NCI-H510A treated with DMSO at 0.1 percent for 48 hours (cell line): ENCODE measurements at regions not wholly inside any gene's neighbourhood (a gene's known extent, or its start where the extent isn't known, plus 50 kb on each side); places are given as distances from the start of the nearest gene placed in this dataset.

Experiments used
- DNase-seq: peaks from one replicate; lab custom pipeline; 2025; lab: John Stamatoyannopoulos, UW

GRCh38 chr1:37240897-37241296 is 206.6 kb upstream of the GRIK3 start:
- DNase-seq, result peak; percentile 98

DNA sequence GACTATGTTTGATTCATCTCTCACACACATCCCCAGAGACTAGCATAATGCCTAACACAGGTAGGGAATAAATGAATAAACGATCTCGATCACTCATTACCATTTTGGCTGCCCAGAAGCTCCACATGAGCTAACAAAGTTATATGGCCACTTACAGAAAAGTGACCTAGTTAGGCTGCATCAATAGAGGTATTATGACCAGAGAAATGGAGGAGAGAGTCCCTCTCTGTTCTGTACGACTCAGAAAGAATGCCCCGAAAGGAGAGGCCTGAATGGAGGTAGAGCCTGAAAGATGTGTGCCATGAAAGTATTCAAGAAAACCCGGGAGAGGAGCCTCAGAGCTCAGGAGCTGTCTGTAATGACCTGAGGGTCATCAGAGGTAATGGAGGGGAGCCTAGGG is 208.2 kb upstream of the GRIK3 start:
- no peak for DNase-seq

DNA sequence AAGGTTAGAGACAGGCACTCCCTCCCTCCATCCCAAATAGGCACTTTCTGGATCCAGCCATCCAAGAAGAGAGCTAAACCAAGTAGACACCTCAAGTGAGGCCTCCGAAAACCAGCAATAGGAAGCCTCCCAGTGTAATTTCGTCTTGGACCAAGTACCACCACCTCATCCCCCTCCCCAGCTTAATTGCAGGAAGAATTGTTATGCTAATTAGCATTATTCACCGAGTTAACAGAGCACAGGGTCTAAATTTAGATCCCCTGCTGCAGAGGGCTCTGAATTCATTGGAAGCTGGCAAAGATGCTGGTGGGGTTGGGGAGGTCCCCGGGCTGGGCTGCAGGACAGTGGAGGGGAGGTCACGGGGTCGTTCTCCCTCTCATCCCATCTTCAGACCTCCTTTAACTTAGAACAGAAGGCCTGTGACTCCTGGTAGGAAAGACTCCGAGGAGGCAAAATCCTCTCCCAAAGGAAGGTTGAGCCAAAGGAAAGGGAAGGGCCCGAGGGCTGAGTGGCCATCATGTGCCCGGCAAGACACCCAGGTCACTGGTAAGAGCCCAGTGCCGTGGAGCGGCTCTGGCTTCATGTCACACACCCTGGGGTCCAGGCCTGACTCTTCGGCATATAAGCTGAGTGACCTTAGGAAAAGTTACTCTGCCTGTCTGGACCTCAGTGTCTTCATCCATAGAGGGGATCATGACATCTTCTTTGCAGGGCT is 209.2 kb upstream of the GRIK3 start:
- no peak for DNase-seq

GRCh38 chr1:37244083-37244480 is 209.8 kb upstream of the GRIK3 start:
- no peak for DNase-seq

- no peak for DNase-seq
Measured at GRCh38 chr1:37244815-37245214, 210.5 kb upstream of the GRIK3 start.

DNA sequence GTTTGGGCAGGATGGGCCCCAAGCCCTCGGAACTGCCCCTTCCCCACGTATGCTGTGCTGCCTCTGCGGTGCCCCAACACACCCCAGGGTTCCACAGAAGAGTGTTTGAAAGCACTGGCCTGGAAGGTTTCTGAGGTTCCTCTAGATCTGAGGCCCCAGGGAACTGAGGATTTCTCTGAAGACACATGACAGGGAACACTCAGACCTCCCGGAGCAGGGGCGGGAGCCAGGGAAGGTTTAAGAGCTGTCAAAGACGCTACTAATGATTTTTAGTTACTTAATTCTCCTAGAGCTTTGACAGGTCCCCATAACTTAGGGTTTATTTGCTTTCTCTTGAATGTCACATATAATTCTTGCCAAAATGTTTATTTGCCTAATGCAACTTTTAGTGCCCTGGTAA is 212.3 kb upstream of the GRIK3 start:
- DNase-seq, result no peak

DNA sequence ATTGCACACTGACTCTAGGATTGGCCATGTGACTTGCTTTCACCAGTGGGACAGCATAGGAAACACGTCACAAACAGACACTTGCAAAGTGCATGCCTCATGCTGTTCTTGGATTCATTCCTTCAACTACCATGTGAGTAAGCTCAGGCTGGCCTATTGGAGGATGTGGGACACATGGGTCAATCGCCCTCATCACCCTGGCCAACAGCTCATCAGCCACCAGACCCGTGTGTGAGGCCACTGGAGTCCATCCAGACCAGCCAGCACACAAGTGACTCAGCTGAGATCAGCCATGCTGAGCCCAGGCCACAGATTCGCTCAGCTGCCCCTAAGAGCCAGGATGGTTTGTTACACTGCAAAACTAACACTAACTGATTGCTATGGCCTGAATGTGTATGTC is 216.1 kb upstream of the GRIK3 start:
- no peak for DNase-seq

- no peak for DNase-seq
Measured at GRCh38 chr1:37255136-37255795, 219.1 kb upstream of the ZC3H12A start.

DNA sequence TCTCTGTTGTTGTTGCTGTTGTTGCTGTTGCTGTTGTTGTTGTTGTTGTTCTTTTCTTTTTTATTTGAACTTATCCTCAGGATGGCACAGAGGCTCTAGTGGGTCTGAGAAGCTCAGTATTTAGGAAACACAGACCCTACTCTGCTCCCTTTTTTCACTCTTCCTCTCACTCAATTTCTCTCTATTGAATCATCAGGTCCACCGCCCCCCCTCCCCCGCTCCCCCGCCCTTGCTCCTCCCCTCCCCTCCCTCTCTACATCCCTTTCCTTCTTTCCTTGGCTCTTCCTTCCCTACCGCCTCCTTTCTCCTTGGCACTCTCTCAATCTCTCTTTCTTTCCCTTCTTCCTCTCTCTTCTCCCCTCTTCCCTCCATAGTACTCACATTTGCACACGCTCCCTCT is 218.5 kb upstream of the ZC3H12A start:
- DNase-seq, result no peak

- no peak for DNase-seq
Measured at GRCh38 chr1:37257646-37258045, 216.7 kb upstream of the ZC3H12A start.

DNA sequence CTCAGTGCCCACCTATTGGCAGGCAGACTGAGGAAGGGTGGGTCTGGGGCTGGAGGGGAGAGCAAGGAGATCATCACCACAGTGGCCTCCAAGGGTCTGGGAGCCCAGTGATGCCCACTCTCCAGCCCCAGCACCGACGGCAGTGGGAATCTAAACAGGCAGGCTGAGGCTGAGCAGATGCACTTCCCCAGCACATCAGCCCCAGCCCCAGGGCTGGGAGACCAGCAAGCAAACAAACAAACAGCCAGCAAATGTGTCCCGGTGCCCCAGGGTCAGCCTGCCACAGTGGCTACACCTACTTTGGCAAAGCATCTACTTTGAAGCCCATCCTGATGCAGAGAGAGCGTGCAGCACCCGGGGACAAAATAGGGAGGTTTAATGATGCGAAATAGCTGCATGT is 216.3 kb upstream of the ZC3H12A start:
- no peak for DNase-seq

GRCh38 chr1:37259019-37259418 is 215.4 kb upstream of the ZC3H12A start:
- DNase-seq, result no peak

- no peak for DNase-seq
Measured at GRCh38 chr1:37261129-37261528, 213.3 kb upstream of the ZC3H12A start.

- DNase-seq, result no peak
Measured at GRCh38 chr1:37262439-37263170, 211.8 kb upstream of the ZC3H12A start.

GRCh38 chr1:37265156-37265555 is 209.2 kb upstream of the ZC3H12A start:
- no peak for DNase-seq

DNA sequence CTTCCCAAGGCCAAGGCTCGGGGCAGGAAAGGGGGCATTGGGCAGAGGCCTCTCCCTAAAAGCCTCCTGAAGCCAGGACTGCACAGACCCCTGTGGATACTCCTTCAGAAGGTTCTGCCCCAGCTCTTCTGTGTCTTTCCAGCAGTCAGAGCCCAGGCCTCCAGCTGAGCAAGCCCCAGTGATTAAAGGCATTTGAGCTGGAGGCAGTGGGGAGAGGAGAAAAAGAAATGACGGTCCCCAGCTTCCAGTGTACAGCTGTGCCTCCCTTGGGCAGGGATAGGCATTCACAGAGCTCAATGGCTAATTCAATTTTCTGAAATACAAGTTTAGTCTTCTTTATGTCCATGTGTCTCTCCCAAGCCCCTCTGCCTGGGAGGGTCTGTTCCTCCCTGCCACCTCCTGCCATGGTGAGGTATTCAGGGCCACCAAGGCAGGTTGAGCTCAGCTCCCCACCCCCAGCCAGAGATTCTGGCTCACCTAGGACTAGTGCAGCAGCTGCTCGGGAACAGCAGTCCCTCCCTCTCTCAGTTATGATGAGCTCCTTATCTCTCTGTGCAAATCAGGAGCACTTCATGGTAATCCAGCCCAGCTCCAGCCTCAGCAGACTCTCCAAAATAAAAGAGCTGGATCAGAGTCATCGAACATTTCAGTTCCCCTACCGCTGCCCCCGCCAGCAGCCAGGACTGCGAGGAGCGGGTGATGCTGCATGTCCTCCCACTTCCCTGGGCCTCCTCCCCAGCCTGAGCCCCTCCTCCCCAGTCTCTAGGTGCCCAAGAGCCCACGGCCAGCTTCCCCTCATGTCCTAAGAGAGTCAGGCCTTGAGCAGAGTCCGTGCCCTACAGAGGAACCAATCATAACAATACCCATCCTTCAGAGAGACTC is 208.4 kb upstream of the ZC3H12A start:
- peak; percentile 99 for DNase-seq

GRCh38 chr1:37267111-37267835 is 207.1 kb upstream of the ZC3H12A start:
- peak; percentile 90 for DNase-seq

DNA sequence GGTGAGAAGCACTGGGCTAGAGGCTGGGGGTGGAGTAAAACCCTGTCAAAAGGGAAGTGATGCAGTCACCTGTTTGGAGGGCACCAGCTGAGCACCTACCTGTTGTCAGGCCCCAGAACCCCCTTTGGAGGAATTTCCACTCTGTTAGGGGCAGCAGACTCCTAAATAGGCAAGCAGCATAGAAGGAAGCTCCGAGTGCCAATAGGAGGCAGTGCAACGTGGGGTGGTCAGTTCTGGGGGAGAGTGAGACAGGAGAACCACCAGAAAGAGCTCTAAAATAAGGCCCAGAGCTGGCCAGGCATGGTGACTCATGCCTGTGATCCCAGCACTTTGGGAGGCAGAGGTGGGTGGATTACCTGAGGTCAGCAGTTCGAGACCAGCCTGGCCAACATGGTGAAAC is 203.7 kb upstream of the ZC3H12A start:
- no peak for DNase-seq

- DNase-seq, result no peak
Measured at GRCh38 chr1:37272626-37273025, 201.8 kb upstream of the ZC3H12A start.

DNA sequence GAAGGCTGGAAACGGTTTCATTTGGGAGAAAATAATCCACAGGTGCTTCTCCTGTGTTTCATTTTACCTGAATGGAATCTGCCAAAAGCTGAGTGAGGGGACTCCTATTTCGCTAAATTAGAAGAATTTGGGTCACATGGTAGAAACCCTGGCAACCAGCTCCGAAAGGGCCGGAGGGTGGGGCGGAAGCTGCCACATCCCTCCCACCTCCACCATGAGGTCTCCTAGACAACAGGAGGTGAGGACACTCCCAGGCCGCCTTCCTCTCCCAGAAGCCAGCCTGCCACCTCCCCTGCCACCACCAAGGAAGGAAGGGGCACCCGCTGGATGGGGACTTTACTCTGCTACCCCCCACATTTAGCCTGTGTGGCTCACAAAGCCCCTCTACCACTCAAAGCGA is 199.9 kb upstream of the ZC3H12A start:
- DNase-seq, result no peak

GRCh38 chr1:37274938-37275631 is 199.3 kb upstream of the ZC3H12A start:
- DNase-seq, result peak; percentile 69
